ENCODE measurements at regions not wholly inside any gene's neighbourhood (a gene's known extent, or its start where the extent isn't known, plus 50 kb on each side); places are given as distances from the start of the nearest gene placed in this dataset.

DNA sequence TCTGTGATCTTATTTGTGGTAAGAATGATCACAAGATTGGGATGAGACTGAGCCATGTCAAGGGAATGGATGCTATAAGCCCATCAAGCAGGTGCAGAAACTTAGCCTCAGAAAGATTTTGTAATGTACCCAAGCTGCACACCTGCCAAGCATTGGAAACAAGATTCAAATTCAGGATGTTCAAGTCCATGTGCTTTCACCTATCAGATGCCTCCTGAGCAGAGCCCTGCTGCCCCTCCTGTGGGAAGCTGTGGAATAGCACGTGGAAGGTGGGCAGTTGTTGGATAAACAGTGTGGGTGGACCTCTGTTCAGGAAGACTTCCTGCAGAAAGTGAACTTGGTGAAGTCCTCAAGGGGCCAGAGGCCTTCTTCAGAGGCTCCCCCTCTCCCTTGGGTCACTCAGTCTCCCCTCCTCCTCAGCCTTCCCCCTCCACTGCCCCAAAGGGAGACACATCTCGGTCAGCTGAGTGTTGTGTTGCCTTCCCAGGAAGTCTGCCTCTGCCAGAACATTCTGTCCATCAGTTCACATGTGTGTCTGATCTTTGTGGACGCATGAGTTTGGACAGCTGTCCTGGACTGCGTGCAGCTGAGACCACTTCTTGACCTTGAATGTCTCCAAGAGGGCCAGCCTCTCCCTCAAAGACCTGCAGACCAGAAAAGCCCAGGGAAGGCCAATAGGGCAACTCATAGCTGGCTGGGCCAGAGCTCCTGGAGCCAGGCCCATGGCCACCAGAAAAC lies 186.1 kb downstream of the INHBB start:
- H3K36me3 Mint-ChIP-seq (ENCODE audit: low read depth), result peaks cover 3% of the 10 kb centered on the region
- DNase-seq (ENCODE audit: low spot score), result no peak
- peaks cover 19% of the 10 kb centered on the region for H3K4me1 Mint-ChIP-seq (ENCODE audit: low read depth)
- H3K9me3 Mint-ChIP-seq (ENCODE audit: low read depth), result peaks cover 8% of the 10 kb centered on the region
- no peak overlapping the region for H3K4me3 Mint-ChIP-seq (ENCODE audit: unreplicated experiment)
- H3K27me3 Mint-ChIP-seq (ENCODE audit: low read depth), result peaks cover 2% of the 10 kb centered on the region
- TF ChIP-seq CTCF (IDR thresholded peaks at IDR 0.05), result no peak
- H3K27ac Mint-ChIP-seq (ENCODE audit: unreplicated experiment), result no peak overlapping the region

GRCh38 chr2:120533625-120534024 lies 187.7 kb downstream of the INHBB start:
- no peak for DNase-seq (ENCODE audit: low spot score)
- Mint-ChIP-seq H3K27ac (ENCODE audit: unreplicated experiment) (no peak overlapping the region), H3K9me3 (ENCODE audit: low read depth) (peaks cover 8% of the 10 kb centered on the region), H3K27me3 (ENCODE audit: low read depth) (no peaks in the 10 kb centered on the region), H3K4me3 (ENCODE audit: unreplicated experiment) (no peak overlapping the region), H3K36me3 (ENCODE audit: low read depth) (peaks cover 3% of the 10 kb centered on the region), H3K4me1 (ENCODE audit: low read depth) (peaks cover 13% of the 10 kb centered on the region)
- TF ChIP-seq CTCF (IDR thresholded peaks at IDR 0.05), result no peak

- Mint-ChIP-seq H3K27ac (ENCODE audit: unreplicated experiment) (no peak overlapping the region), H3K27me3 (ENCODE audit: low read depth) (no peaks in the 10 kb centered on the region), H3K4me1 (ENCODE audit: low read depth) (peaks cover 20% of the 10 kb centered on the region), H3K36me3 (ENCODE audit: low read depth) (peaks cover 3% of the 10 kb centered on the region), H3K9me3 (ENCODE audit: low read depth) (peaks cover 8% of the 10 kb centered on the region), H3K4me3 (ENCODE audit: unreplicated experiment) (no peak overlapping the region)
- TF ChIP-seq CTCF (IDR thresholded peaks at IDR 0.05), result no peak
- DNase-seq (ENCODE audit: low spot score), result no peak
These were observed 188.5 kb downstream of the INHBB start for GRCh38 chr2:120534457-120534856.

GRCh38 chr2:120535081-120535480 lies 189.1 kb downstream of the INHBB start:
- Mint-ChIP-seq H3K4me3 (ENCODE audit: unreplicated experiment) (no peak overlapping the region), H3K4me1 (ENCODE audit: low read depth) (peaks cover 26% of the 10 kb centered on the region), H3K27me3 (ENCODE audit: low read depth) (no peaks in the 10 kb centered on the region), H3K9me3 (ENCODE audit: low read depth) (peaks cover 8% of the 10 kb centered on the region), H3K36me3 (ENCODE audit: low read depth) (peaks cover 3% of the 10 kb centered on the region), H3K27ac (ENCODE audit: unreplicated experiment) (no peak overlapping the region)
- no peak for TF ChIP-seq CTCF (IDR thresholded peaks at IDR 0.05)
- no peak for DNase-seq (ENCODE audit: low spot score)

DNA sequence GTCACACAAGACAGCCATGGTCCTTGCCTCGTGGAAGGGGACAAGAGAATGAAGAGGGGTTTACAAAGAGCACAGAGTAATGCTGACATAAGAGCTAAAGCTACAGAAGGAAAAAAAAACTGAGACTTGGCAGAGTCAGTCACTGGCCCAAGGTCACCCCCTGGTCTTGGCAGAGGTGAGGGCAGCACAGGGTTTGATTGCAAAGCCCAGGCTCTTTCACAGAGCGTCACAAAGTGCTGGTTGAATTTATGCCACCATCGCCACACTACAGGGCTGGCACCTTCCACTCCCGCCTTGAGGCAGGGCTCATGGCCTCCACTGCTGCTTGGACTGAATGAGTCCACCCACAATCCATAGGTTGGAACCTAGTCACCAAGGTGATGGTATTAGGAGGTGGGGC lies 190.2 kb downstream of the INHBB start:
- no peaks in the 10 kb centered on the region for H3K27me3 Mint-ChIP-seq (ENCODE audit: low read depth)
- no peak overlapping the region for H3K27ac Mint-ChIP-seq (ENCODE audit: unreplicated experiment)
- DNase-seq (ENCODE audit: low spot score), result no peak
- TF ChIP-seq CTCF (IDR thresholded peaks at IDR 0.05), result no peak
- H3K36me3 Mint-ChIP-seq (ENCODE audit: low read depth), result peaks cover 2% of the 10 kb centered on the region
- peaks cover 36% of the 10 kb centered on the region for H3K4me1 Mint-ChIP-seq (ENCODE audit: low read depth)
- no peak overlapping the region for H3K4me3 Mint-ChIP-seq (ENCODE audit: unreplicated experiment)
- peaks cover 3% of the 10 kb centered on the region for H3K9me3 Mint-ChIP-seq (ENCODE audit: low read depth)
